SH-SY5Y (cell line): ENCODE measurements at regions not wholly inside any gene's neighbourhood (a gene's known extent, or its start where the extent isn't known, plus 50 kb on each side); places are given as distances from the start of the nearest gene placed in this dataset.

Source experiments
- GATA2 ChIP-seq: IDR thresholded peaks from 2 replicates; pipeline ENCODE4 v1.6.1; 2011; ENCODE audit warnings: mild to moderate bottlenecking, low read depth, low read length
- GATA3 ChIP-seq: IDR thresholded peaks from 2 replicates; pipeline ENCODE4 v1.6.1; 2011; ENCODE audit warnings: low read depth, mild to moderate bottlenecking, low read length, moderate library complexity

DNA sequence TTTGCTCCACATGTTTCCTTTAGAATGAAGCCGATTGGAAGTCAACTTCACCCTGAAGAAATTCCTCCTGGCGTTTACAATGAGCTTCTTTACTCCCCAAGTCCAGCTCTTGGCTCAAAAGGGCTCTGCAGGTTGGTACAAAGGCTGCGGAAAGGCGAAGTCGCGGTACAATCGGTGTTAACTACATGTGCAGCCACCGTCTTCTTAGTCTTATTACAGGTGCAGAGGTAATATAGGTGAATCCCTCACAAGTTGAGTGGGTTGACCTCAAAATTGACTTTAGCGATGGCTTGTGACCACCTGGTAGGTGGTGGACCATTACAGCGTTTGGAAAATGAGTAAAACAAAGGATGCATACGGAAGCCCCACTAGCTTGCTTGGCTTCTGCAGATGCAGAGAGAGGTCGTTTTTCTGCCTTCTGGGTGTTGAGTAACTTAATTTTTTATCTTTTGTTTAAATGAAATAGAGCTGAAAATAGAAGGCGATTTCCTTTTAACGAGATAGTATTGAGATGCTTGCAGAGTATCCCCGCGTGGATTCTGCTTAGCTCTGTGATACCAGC, 98.0 kb downstream of the TRIM27 start:
- no peak for TF ChIP-seq GATA2
- TF ChIP-seq GATA3, result no peak
